ENCODE measurements at regions not wholly inside any gene's neighbourhood (a gene's known extent, or its start where the extent isn't known, plus 50 kb on each side); places are given as distances from the start of the nearest gene placed in this dataset.

- TF ChIP-seq CTCF (IDR thresholded peaks at IDR 0.05; ENCODE audit: insufficient read depth, low read length) (no peak), POLR2AphosphoS5 (IDR thresholded peaks at IDR 0.05; ENCODE audit: low read depth) (no peak), SPI1 (IDR thresholded peaks at IDR 0.05; ENCODE audit: borderline replicate concordance, low read depth) (no peak), REST (IDR thresholded peaks at IDR 0.05; ENCODE audit: insufficient replicate concordance, low read depth) (no peak), GABPA (IDR thresholded peaks at IDR 0.05; ENCODE audit: low read depth) (no peak)
Observed at GRCh38 chr13:76229281-76229680, 593.2 kb downstream of the LMO7 start.
